MM.1S (cell line): ENCODE measurements at regions not wholly inside any gene's neighbourhood (a gene's known extent, or its start where the extent isn't known, plus 50 kb on each side); places are given as distances from the start of the nearest gene placed in this dataset.

Experiments used
- CTCF ChIP-seq: fragments of 300-600 bp; sonication (generic); IDR thresholded peaks from 2 replicates; pipeline ENCODE4 v1.5.1; 2016; ENCODE audit warnings: antibody characterized with exemption, low read length, mixed read lengths
- EZH2 ChIP-seq: fragments of 300-600 bp; sonication (generic); optimal IDR thresholded peaks from 2 replicates; pipeline ENCODE3; 2017; ENCODE audit warnings: low read depth, mild to moderate bottlenecking, antibody characterized with exemption, low read length, mixed read lengths

GRCh38 chr12:53867216-53868012, 71.2 kb upstream of the HOXC13 start:
- TF ChIP-seq CTCF (no peak), EZH2 (no peak)
